Fibroblast of villous mesenchyme (primary cell): ENCODE measurements at regions not wholly inside any gene's neighbourhood (a gene's known extent, or its start where the extent isn't known, plus 50 kb on each side); places are given as distances from the start of the nearest gene placed in this dataset.

Source experiments
- DNase-seq: peaks from one replicate; pipeline ENCODE4 v3.0.0-alpha.2; 2010; ENCODE audit warnings: low read depth
- H3K4me3 ChIP-seq: 2 replicates; pipeline ENCODE4 v1.5.1; 2011; ENCODE audit warnings: low read depth, mild to moderate bottlenecking, low read length
- CTCF ChIP-seq: IDR thresholded peaks from 2 replicates; pipeline ENCODE4 v1.5.1; 2012; ENCODE audit warnings: low read depth, mild to moderate bottlenecking, low read length; ENCODE audit not compliant: insufficient read depth

GRCh38 chr14:101634850-101635748 lies 73.8 kb downstream of the DIO3 start:
- TF ChIP-seq CTCF, result no peak

GRCh38 chr14:101635749-101636560 lies 74.7 kb downstream of the DIO3 start:
- H3K4me3 ChIP-seq, result no peak overlapping the region
- peak; percentile 1 for TF ChIP-seq CTCF
- no peak for DNase-seq

More at GRCh38 chr14:101634850-101635748, 73.8 kb downstream of the DIO3 start:
- no peak overlapping the region for H3K4me3 ChIP-seq
- no peak for DNase-seq

GRCh38 chr14:101639241-101639833 lies 78.0 kb downstream of the DIO3 start:
- no peak for DNase-seq
- no peak for TF ChIP-seq CTCF
- H3K4me3 ChIP-seq, result no peak overlapping the region

GRCh38 chr14:101643651-101644050 lies 82.4 kb downstream of the DIO3 start:
- no peak overlapping the region for H3K4me3 ChIP-seq
- TF ChIP-seq CTCF, result no peak
- DNase-seq, result no peak

- no peak for TF ChIP-seq CTCF
- DNase-seq, result no peak
- H3K4me3 ChIP-seq, result no peak overlapping the region
Observed at GRCh38 chr14:101654051-101654450, 92.8 kb downstream of the DIO3 start.

GRCh38 chr14:101657372-101657771 lies 96.1 kb downstream of the DIO3 start:
- H3K4me3 ChIP-seq, result no peak overlapping the region
- no peak for TF ChIP-seq CTCF
- DNase-seq, result no peak
